Mucosa of rectum (tissue), 2 donors: ENCODE measurements at regions not wholly inside any gene's neighbourhood (a gene's known extent, or its start where the extent isn't known, plus 50 kb on each side); places are given as distances from the start of the nearest gene placed in this dataset.

Experiments used
- H3K27ac ChIP-seq, 2 donors: one replicate each; pipeline ENCODE4 v1.7.0; 2013; ENCODE audit warnings: inconsistent platforms in 2 of 2, low read depth in 2 of 2, low read length in 2 of 2
- H3K27me3 ChIP-seq, 2 donors: one replicate each; pipeline ENCODE4 v1.7.0; 2013; ENCODE audit warnings: low read length in 2 of 2; ENCODE audit not compliant: control insufficient read depth in 2 of 2, insufficient read depth in 2 of 2
- H3K36me3 ChIP-seq, 2 donors: one replicate each; pipeline ENCODE4 v1.7.0; 2013; ENCODE audit warnings: low read length in 2 of 2; ENCODE audit not compliant: control insufficient read depth in 2 of 2, insufficient read depth in 2 of 2
- H3K4me1 ChIP-seq, 2 donors: one replicate each; pipeline ENCODE4 v1.7.0; 2013; ENCODE audit warnings: low read length in 2 of 2, mild to moderate bottlenecking in 1 of 2; ENCODE audit not compliant: control insufficient read depth in 2 of 2, insufficient read depth in 2 of 2
- H3K4me3 ChIP-seq, 2 donors: one replicate each; pipeline ENCODE4 v1.7.0; 2013; ENCODE audit warnings: low read length in 2 of 2
- H3K9ac ChIP-seq, 2 donors: one replicate each; pipeline ENCODE4 v1.7.0; 2013; ENCODE audit warnings: low read length in 2 of 2, low read depth in 1 of 2, mild to moderate bottlenecking in 1 of 2
- H3K9me3 ChIP-seq, 2 donors: one replicate each; pipeline ENCODE4 v1.7.0; 2013; ENCODE audit warnings: low read length in 2 of 2; ENCODE audit not compliant: control insufficient read depth in 2 of 2
- donor health status: healthy.
- donor health status: Normal muscosa, but diverticular disease.

DNA sequence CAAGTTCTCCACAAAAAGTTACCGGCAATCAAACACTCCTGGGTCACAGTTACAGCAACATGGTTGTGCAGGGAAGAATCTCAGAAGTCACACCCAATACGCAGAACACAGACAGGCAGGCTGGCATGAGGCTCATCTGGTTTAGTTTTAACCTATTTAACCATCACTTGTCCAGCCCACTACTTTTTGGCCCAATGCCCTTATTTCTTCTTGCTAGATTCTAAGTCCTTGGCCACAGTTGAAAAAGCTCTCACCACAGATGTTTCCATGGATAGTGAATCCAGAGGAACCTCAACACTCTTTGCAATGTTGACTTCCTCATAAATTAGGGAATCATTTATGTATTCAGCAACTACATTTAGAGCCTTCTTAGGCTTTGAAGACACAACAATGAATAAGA is 50.7 kb upstream of the FNDC3A start:
- no peaks in the 10 kb centered on the region for H3K4me1 ChIP-seq
- H3K27me3 ChIP-seq = no peaks in the 10 kb centered on the region
- H3K9ac ChIP-seq = no peak overlapping the region
- H3K36me3 ChIP-seq = no peaks in the 10 kb centered on the region
- no peak overlapping the region for H3K4me3 ChIP-seq
- no peaks in the 10 kb centered on the region for H3K9me3 ChIP-seq
- H3K27ac ChIP-seq = no peak overlapping the region
